ENCODE measurements at regions not wholly inside any gene's neighbourhood (a gene's known extent, or its start where the extent isn't known, plus 50 kb on each side); places are given as distances from the start of the nearest gene placed in this dataset.

DNA sequence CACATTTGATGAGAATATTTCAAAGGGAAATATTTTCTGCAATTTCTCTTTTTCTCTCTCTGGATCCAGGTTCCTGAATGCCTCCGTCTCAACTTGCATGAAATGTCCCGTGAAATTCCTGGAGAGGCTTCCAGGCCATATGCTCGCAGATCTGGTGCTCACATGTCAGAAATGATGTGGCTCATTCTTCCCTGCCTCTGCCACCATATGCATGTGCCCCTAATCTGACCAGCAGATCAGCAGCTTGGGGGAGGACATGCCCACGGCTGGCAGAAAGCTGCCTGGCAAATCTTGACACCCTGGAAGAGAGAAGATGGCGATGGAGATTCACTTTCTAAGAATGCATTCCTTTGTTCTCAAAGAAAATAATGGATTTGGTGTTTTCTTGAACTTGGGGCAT, 490.7 kb downstream of the RPS24 start:
- TF ChIP-seq POLR2AphosphoS5 (IDR thresholded peaks at IDR 0.05; ENCODE audit: low read depth, low read length): no peak
- TF ChIP-seq, protein P1, sequence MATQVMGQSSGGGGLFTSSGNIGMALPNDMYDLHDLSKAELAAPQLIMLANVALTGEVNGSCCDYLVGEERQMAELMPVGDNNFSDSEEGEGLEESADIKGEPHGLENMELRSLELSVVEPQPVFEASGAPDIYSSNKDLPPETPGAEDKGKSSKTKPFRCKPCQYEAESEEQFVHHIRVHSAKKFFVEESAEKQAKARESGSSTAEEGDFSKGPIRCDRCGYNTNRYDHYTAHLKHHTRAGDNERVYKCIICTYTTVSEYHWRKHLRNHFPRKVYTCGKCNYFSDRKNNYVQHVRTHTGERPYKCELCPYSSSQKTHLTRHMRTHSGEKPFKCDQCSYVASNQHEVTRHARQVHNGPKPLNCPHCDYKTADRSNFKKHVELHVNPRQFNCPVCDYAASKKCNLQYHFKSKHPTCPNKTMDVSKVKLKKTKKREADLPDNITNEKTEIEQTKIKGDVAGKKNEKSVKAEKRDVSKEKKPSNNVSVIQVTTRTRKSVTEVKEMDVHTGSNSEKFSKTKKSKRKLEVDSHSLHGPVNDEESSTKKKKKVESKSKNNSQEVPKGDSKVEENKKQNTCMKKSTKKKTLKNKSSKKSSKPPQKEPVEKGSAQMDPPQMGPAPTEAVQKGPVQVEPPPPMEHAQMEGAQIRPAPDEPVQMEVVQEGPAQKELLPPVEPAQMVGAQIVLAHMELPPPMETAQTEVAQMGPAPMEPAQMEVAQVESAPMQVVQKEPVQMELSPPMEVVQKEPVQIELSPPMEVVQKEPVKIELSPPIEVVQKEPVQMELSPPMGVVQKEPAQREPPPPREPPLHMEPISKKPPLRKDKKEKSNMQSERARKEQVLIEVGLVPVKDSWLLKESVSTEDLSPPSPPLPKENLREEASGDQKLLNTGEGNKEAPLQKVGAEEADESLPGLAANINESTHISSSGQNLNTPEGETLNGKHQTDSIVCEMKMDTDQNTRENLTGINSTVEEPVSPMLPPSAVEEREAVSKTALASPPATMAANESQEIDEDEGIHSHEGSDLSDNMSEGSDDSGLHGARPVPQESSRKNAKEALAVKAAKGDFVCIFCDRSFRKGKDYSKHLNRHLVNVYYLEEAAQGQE (IDR thresholded peaks at IDR 0.05; ENCODE audit: insufficient read depth in 1 of 2, low read depth in 2 of 2, low read length in 2 of 2): no peak
- TF ChIP-seq SIN3A (IDR thresholded peaks at IDR 0.05; ENCODE audit: borderline replicate concordance, insufficient read depth, low read length): no peak
- no peak for TF ChIP-seq TAF1 (IDR thresholded peaks at IDR 0.05; ENCODE audit: borderline replicate concordance, insufficient read depth, low read length)
- TF ChIP-seq FOXP2 (optimal IDR thresholded peaks at IDR 0.05; ENCODE audit: borderline replicate concordance, extremely low read depth, extremely low read length, insufficient read depth): no peak
